ENCODE measurements at regions not wholly inside any gene's neighbourhood (a gene's known extent, or its start where the extent isn't known, plus 50 kb on each side); places are given as distances from the start of the nearest gene placed in this dataset.

DNA sequence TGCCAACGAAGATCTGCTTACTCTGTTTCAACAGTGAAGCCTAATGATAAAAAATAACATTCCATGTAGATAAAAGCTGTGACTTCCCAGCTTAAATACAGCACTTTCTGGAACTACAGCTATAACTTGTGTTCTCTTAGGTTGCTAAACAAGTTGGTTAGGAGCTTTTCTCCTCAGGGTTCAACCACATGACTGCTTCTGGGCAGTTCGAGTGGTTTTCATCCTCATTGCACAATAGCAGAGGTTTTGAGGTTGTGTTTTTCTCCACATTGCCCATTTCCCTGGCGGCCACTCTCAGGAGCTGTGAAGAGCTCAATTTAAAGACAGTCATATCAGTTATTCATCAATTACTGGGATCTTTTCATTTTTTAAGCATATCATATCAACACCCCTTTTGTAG lies 102.2 kb upstream of the CYP1B1 start:
- WGBS (ENCODE audit: insufficient coverage, low coverage, missing lambda C conversion rate) = 2% methylated on average over 3 of the region's 3 CpGs
- no peak overlapping the region for H3K9ac ChIP-seq (ENCODE audit: insufficient read depth in 1 of 2, low read depth in 2 of 2, low read length in 2 of 2)
- H3K4me1 ChIP-seq (replicated peaks in 1 of 2; ENCODE audit: control insufficient read depth in 2 of 2, insufficient read depth in 2 of 2, low read length in 2 of 2) = no peaks in the 10 kb centered on the region
- ChIA-PET POLR2A (interaction anchor here (0.6 to 1.0 kb wide), 3 partner anchors 10 to 32 kb away, joined by 3 read pairs; no protein-coding TSS in a partner anchor), CTCF (ENCODE audit: low intra/inter-chr PET ratio) (no interaction called here)
- no peak overlapping the region for H3K4me2 ChIP-seq (ENCODE audit: insufficient read depth, low read length)
- no peaks in the 10 kb centered on the region for H3K79me2 ChIP-seq (ENCODE audit: control insufficient read depth, insufficient read depth, low read length)
- no peak overlapping the region for H3K27ac ChIP-seq (ENCODE audit: extremely low read depth, low read depth, low read length)
- H3K4me3 ChIP-seq = no peak overlapping the region
- H3K9me1 ChIP-seq (ENCODE audit: control insufficient read depth, insufficient read depth, low read length) = no peaks in the 10 kb centered on the region
- TF ChIP-seq CEBPG (CRISPR knock-in tag; IDR thresholded peaks at IDR 0.05) (no peak), CEBPG (tag; conservative IDR thresholded peaks at IDR 0.05 in 1 of 2, IDR thresholded peaks at IDR 0.05 in 1 of 2) (peak; percentile 70 to 92), CEBPB (tag; IDR thresholded peaks at IDR 0.05) (peak; percentile 68), HDAC1 (IDR thresholded peaks at IDR 0.05) (no peak), CBX1 (IDR thresholded peaks at IDR 0.05; ENCODE audit: low read depth) (no peak)
- TF ChIP-seq, protein P1, sequence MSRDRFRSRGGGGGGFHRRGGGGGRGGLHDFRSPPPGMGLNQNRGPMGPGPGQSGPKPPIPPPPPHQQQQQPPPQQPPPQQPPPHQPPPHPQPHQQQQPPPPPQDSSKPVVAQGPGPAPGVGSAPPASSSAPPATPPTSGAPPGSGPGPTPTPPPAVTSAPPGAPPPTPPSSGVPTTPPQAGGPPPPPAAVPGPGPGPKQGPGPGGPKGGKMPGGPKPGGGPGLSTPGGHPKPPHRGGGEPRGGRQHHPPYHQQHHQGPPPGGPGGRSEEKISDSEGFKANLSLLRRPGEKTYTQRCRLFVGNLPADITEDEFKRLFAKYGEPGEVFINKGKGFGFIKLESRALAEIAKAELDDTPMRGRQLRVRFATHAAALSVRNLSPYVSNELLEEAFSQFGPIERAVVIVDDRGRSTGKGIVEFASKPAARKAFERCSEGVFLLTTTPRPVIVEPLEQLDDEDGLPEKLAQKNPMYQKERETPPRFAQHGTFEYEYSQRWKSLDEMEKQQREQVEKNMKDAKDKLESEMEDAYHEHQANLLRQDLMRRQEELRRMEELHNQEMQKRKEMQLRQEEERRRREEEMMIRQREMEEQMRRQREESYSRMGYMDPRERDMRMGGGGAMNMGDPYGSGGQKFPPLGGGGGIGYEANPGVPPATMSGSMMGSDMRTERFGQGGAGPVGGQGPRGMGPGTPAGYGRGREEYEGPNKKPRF (IDR thresholded peaks at IDR 0.05; ENCODE audit: low read depth, low read length) = no peak
- TF ChIP-seq, protein P2, sequence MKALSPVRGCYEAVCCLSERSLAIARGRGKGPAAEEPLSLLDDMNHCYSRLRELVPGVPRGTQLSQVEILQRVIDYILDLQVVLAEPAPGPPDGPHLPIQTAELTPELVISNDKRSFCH (CRISPR knock-in tag; IDR thresholded peaks at IDR 0.05) = no peak
- TF ChIP-seq, protein P2 (tag; IDR thresholded peaks at IDR 0.05) = no peak
- ATAC-seq (no peak), DNase-seq (ENCODE audit: extremely low read depth in 1 of 4, low spot score in 3 of 4) (no peak), FAIRE-seq (no peak)
- H3K27me3 ChIP-seq (ENCODE audit: control insufficient read depth in 2 of 2, insufficient read depth in 2 of 2, low read length in 2 of 2) = peaks cover 2 to 27% of the 10 kb centered on the region in 2 experiments
- no peaks in the 10 kb centered on the region for H3K36me3 ChIP-seq (ENCODE audit: control insufficient read depth, insufficient read depth, low read length)
- BruUV-seq (replicated peaks) = no TSS peak
- no peaks in the 10 kb centered on the region for H3K9me3 ChIP-seq (replicated peaks; ENCODE audit: control insufficient read depth, insufficient read depth, low read depth, low read length)
- H4K20me1 ChIP-seq (replicated peaks; ENCODE audit: control insufficient read depth, insufficient read depth, low read length) = no peaks in the 10 kb centered on the region
- H2AFZ ChIP-seq (ENCODE audit: low read depth, low read length) = no peak overlapping the region
- in situ Hi-C loops (cut with MboI) (no loop called here), intact Hi-C loops (cut with micrococcal nuclease) (no loop called here)

All from K562 (cell line).